Skeletal muscle tissue (tissue), 3 donors: ENCODE measurements at regions not wholly inside any gene's neighbourhood (a gene's known extent, or its start where the extent isn't known, plus 50 kb on each side); places are given as distances from the start of the nearest gene placed in this dataset.

Experiments
- H3K27ac ChIP-seq: one replicate; pipeline ENCODE4 v1.7.0; 2013; ENCODE audit warnings: mild to moderate bottlenecking, low read depth, low read length, inconsistent platforms
- H3K27me3 ChIP-seq, 3 donors: one replicate each; pipeline ENCODE4 v1.7.0; 2013; ENCODE audit warnings: low read length in 3 of 3; ENCODE audit not compliant: control insufficient read depth in 3 of 3, insufficient read depth in 3 of 3
- H3K36me3 ChIP-seq, 3 donors: one replicate each; pipeline ENCODE4 v1.7.0; 2013; ENCODE audit warnings: low read length in 3 of 3; ENCODE audit not compliant: control insufficient read depth in 3 of 3, insufficient read depth in 3 of 3
- H3K4me1 ChIP-seq, 3 donors: one replicate each; pipeline ENCODE4 v1.7.0; 2013; ENCODE audit warnings: low read length in 3 of 3, mild to moderate bottlenecking in 3 of 3; ENCODE audit not compliant: control insufficient read depth in 3 of 3, insufficient read depth in 3 of 3
- H3K4me3 ChIP-seq, 3 donors: one replicate each; pipeline ENCODE4 v1.7.0; 2013; ENCODE audit warnings: low read length in 3 of 3
- H3K9ac ChIP-seq, 3 donors: one replicate each; pipeline ENCODE4 v1.7.0; 2013; ENCODE audit warnings: low read length in 3 of 3, mild to moderate bottlenecking in 3 of 3, moderate library complexity in 2 of 3, low read depth in 1 of 3
- H3K9me3 ChIP-seq, 3 donors: one replicate each; pipeline ENCODE4 v1.7.0; 2013; ENCODE audit warnings: low read length in 3 of 3; ENCODE audit not compliant: control insufficient read depth in 3 of 3
- donor health status: Osteomylitis.

DNA sequence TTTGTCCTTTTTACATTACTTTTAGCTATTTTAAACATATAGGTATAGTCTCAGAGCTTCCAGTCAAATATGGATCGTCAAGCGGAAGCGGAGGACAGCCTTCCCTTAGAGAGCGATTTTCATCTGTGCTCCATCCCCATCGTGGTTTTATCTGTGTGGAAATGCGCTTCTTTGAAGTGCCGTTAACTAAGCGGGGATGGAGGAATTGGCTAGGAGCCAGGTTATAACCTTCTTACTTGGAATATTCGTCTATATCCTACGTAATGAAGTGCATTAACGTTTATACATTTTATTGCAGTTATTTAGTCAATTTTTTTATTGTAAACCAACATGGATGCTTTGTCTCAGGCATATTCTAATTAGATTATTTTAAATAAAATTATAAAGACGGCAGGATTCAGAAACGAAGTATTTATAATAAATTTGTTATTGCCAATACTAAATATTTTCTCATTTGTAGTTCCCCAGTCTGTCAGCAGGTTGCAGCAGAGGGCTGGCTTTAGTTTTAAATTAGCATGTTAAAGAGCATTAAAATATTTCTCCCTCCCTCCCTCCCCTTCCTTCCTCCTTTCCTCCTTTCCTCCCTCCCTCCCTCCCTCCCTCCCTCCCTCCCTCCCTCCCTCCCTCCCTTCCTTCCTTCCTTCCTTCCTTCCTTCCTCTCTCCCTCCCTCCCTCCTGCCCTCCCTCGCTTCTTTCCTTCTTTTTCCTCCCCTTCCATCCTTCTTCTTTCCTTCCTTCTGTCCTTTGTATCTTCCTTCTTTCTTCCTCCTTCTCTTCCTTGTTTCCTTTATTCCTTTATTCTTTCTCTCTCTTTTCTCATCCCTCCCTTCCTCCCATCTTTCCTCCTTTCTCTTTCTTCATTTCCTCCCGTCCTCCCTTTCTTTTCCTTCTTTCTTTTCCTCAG is 80.6 kb upstream of the DOCK10 start:
- no peak overlapping the region for H3K9ac ChIP-seq

DNA sequence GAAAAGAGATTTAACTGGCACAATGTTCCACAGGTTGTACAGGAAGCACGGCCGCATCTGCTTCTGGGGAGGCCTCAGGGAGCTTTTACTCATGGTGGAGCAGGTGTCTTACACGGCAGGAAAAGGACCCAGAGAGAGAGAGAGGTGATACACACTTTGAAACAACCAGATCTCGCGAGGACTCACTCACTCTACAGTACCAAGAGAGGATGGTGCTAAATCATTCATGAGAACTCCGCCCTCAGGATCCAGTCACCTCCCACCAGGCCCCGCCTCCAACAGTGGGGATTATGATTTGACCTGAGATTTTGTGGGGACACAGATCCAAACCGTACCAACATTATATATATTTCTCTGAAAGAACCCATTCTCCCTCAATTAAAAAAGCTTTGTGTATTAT is 79.7 kb upstream of the DOCK10 start:
- no peaks in the 10 kb centered on the region for H3K9me3 ChIP-seq
- H3K4me1 ChIP-seq, result peaks cover 0 to 2% (median 0%) of the 10 kb centered on the region in 3 donors
- H3K27ac ChIP-seq, result no peak overlapping the region
- H3K9ac ChIP-seq, result no peak overlapping the region
- H3K4me3 ChIP-seq, result no peak overlapping the region
- H3K27me3 ChIP-seq, result no peaks in the 10 kb centered on the region
- no peaks in the 10 kb centered on the region for H3K36me3 ChIP-seq

More for the DNA sequence above, 80.6 kb upstream of the DOCK10 start:
- Histone ChIP-seq H3K36me3 (no peaks in the 10 kb centered on the region), H3K9me3 (no peaks in the 10 kb centered on the region), H3K4me1 (no peaks in the 10 kb centered on the region), H3K27ac (no peak overlapping the region), H3K27me3 (no peaks in the 10 kb centered on the region), H3K4me3 (no peak overlapping the region)

DNA sequence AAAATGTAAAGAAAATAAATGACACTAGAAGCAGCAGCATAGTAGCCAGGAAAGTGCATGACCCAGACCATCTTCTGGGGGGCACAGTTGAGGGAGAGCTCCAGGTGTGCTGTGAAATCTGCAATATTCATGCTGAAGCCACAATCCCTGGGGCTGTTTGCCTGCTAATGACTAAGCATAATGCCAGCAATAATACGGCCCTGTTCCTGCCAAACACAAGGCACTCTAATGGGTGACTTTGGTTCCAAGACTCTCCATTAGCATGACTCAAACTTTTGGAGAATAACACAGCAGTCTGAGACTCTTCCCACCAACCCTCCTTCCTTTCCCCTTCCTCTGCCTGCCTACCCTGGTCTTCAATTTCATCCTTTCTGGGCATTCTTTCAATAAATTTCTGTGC is 77.9 kb upstream of the DOCK10 start:
- Histone ChIP-seq H3K4me1 (peaks cover 0 to 2% (median 0%) of the 10 kb centered on the region in 3 donors), H3K27me3 (no peaks in the 10 kb centered on the region), H3K27ac (no peak overlapping the region), H3K36me3 (no peaks in the 10 kb centered on the region), H3K9me3 (no peaks in the 10 kb centered on the region), H3K4me3 (no peak overlapping the region), H3K9ac (no peak overlapping the region)

DNA sequence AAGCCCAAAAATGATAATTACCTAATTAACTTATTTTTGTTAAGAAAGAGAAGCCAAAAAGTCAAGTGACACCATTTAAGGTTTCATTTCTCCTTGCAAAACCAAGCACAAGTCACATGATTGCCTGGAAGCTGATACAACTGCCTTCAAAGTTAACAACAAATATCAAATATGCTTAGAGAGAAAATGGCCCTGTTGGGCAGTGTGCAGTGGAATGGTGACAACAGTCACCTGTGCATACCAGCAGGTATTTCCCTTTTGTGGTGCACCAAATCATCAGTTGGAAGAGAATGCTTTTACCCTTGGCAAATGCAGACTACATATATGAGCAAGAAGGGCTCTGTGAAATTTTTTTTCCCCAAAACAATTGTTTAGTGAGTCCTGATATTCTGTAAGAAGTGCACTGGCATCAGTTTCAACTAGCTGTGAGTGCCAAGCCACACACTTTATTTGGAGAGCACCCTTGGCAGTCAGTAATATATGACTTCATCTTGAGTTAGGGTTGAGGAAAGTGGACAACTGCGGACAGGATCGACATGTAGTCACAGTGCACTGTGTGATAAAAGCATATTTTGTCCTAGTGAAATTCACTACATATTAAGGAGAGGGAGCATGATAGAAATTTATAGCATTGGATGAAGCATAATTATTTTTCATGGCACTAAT is 74.9 kb upstream of the DOCK10 start:
- Histone ChIP-seq H3K9me3 (no peaks in the 10 kb centered on the region), H3K36me3 (no peaks in the 10 kb centered on the region), H3K27me3 (no peaks in the 10 kb centered on the region), H3K4me1 (peaks cover 0 to 2% (median 2%) of the 10 kb centered on the region in 3 donors), H3K9ac (no peak overlapping the region), H3K27ac (no peak overlapping the region), H3K4me3 (no peak overlapping the region)

DNA sequence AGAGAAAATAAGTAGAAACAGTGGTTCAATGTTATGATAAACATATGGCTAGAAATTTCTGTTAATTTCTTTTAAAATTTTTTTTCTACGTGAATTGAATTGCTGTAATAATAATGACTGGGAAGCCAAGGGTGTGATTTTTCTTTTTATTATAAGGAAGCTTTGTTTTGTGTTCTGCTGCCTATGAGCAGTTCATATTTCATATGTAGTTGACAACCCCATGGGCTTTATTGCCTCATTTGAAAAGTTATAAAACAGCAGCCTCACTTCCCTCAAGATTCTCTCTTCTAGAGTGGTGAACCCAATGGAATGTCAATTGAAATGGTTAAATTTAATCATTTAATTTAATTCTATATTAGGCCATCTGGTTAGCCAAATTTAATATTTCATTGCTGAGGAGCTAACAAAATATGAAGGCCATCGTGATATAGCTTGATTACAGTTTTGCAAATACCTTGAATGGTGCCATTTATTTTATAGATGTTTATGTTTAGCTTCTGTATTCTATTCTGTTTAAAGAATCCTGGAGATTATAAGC is 72.6 kb upstream of the DOCK10 start:
- no peaks in the 10 kb centered on the region for H3K27me3 ChIP-seq
- H3K27ac ChIP-seq, result no peak overlapping the region
- peaks cover 0 to 2% (median 2%) of the 10 kb centered on the region in 3 donors for H3K4me1 ChIP-seq
- H3K9ac ChIP-seq, result no peak overlapping the region
- H3K4me3 ChIP-seq, result no peak overlapping the region
- H3K36me3 ChIP-seq, result no peaks in the 10 kb centered on the region
- no peaks in the 10 kb centered on the region for H3K9me3 ChIP-seq

DNA sequence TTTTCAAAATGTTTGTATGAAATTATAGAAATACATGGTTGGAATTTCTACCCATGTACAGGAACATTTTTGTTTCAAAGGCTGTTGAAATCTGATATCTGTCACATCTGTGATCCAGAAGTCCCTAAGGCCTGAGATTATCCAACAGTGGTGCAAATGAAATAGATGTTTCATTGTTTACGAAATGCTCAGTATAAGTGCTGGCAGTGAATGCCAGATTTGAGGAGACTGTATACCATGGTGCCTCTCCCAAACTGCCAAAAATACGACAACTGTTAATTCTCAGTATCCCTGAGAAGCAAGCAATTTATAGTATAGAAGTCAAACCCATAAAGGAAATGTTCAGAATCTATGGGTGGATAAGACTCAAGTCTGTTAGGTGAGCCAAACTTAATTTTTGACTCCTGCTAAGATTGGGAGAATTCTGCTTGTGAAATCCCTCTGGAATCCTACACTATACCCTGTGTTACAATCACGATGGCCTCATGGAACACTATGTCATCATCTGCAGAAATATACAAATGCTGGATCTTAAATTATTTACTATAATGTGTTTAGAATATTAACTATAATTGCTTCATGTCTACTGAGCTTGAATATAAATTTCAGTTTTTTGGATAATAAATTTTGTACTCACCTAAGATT is 71.2 kb upstream of the DOCK10 start:
- Histone ChIP-seq H3K9ac (no peak overlapping the region), H3K4me1 (peaks cover 0 to 2% (median 2%) of the 10 kb centered on the region in 3 donors), H3K27me3 (no peaks in the 10 kb centered on the region), H3K27ac (no peak overlapping the region), H3K4me3 (no peak overlapping the region), H3K9me3 (no peaks in the 10 kb centered on the region), H3K36me3 (no peaks in the 10 kb centered on the region)

DNA sequence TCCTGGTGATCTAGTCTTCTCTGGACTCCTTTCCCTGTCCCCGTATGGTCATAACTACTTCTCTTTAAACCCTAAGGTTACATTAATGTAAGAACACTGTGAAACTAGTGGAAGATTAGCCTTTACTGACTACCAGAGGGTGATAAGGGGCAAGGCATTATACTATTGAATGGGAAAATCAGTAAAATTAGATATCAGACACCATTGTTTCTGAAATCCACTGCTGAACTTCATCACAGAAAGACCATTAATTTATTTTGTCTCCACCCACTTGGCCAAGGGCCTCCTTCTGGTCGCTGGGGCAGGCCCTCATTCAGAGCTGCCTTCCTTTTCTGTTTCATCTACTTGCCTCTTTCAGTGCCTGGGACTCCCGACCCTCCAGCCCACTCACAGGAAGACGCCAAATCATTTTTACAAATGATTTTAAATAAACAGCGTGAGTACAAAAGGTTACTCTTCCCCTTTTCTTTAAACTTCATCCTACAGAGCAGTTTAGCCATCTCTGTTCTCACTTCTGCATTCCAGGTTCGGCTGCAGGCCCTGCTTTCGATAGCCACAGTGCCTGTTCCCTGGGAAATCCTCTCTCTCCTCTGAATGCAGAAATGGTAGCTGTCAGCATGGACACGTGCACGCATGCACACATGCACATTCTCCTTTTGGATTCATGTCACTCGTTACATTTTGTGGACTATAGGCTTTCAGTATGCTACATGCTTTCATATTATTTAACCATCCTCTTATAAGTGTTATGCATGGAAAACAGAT is 70.3 kb upstream of the DOCK10 start:
- H3K4me3 ChIP-seq, result no peak overlapping the region
- no peaks in the 10 kb centered on the region for H3K9me3 ChIP-seq
- no peak overlapping the region for H3K27ac ChIP-seq
- peaks cover 0 to 2% (median 2%) of the 10 kb centered on the region in 3 donors for H3K4me1 ChIP-seq
- no peak overlapping the region for H3K9ac ChIP-seq
- no peaks in the 10 kb centered on the region for H3K27me3 ChIP-seq
- H3K36me3 ChIP-seq, result no peaks in the 10 kb centered on the region

DNA sequence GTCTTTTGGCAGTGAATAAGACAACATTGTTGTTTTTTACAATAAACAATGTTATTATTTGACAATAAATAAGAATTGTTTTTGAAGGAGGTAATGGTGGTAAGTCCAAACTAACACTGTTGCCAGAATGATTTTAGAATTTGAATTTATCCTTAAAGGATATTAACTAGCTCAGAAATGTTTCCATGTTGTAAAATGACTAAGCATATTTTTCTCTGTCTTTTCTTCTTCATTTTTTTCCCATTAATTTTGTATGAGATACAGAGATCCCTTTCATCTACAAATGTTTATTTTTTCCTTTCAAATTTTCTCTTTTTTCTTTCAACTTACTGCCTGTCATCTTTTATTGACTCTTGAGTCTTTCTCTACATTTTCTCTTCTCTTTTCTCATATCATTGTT is 66.5 kb upstream of the DOCK10 start:
- no peak overlapping the region for H3K9ac ChIP-seq
- no peaks in the 10 kb centered on the region for H3K36me3 ChIP-seq

DNA sequence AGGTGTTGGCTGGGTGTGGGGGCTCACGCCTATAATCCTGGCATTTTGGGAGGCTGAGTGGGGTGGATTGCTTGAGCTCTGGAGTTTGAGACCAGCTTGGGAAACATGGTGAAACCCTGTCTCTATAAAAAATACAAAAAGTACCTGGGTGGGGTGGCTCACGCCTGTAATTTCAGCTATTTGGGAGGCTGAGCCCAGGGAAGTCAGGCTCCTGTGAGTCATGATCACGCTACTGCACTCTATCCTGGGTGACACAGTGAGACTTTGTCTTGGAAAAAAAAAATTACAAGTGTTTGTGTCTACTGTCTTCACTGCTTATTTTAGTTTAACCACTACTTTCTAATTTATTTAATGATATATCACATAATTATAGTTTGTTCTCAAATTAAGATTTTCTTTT is 62.7 kb upstream of the DOCK10 start:
- H3K4me1 ChIP-seq, result no peaks in the 10 kb centered on the region
- H3K27ac ChIP-seq, result no peak overlapping the region
- no peaks in the 10 kb centered on the region for H3K9me3 ChIP-seq
- no peak overlapping the region for H3K4me3 ChIP-seq
- no peaks in the 10 kb centered on the region for H3K27me3 ChIP-seq
- no peak overlapping the region for H3K9ac ChIP-seq
- H3K36me3 ChIP-seq, result no peaks in the 10 kb centered on the region

More for the DNA sequence above, 66.5 kb upstream of the DOCK10 start:
- no peaks in the 10 kb centered on the region for H3K9me3 ChIP-seq
- H3K4me3 ChIP-seq, result no peak overlapping the region
- H3K4me1 ChIP-seq, result no peaks in the 10 kb centered on the region
- H3K27ac ChIP-seq, result no peak overlapping the region
- no peaks in the 10 kb centered on the region for H3K27me3 ChIP-seq
